ENCODE measurements at regions not wholly inside any gene's neighbourhood (a gene's known extent, or its start where the extent isn't known, plus 50 kb on each side); places are given as distances from the start of the nearest gene placed in this dataset.

- Histone ChIP-seq H2AFZ (ENCODE audit: low read depth, low read length) (no peak overlapping the region), H3K36me3 (ENCODE audit: insufficient read depth, low read length) (no peaks in the 10 kb centered on the region), H4K20me1 (ENCODE audit: insufficient read depth) (no peaks in the 10 kb centered on the region), H3K9ac (ENCODE audit: low read length) (no peak overlapping the region), H3K27ac (ENCODE audit: low read length) (no peak overlapping the region), H3K9me3 (ENCODE audit: low read length) (no peaks in the 10 kb centered on the region), H3K4me2 (ENCODE audit: low read length) (no peak overlapping the region), H3K4me3 (ENCODE audit: low read length) (no peak overlapping the region), H3K79me2 (replicated peaks; ENCODE audit: insufficient read depth, low read length) (no peaks in the 10 kb centered on the region), H3F3A (ENCODE audit: insufficient read depth, low read length, poor library complexity, severe bottlenecking) (no peaks in the 10 kb centered on the region), H3K27me3 (ENCODE audit: insufficient read depth, low read depth, low read length) (no peaks in the 10 kb centered on the region), H3K9me2 (ENCODE audit: insufficient read depth, low read length) (no peaks in the 10 kb centered on the region)
- no peak for TF ChIP-seq TAF1 (IDR thresholded peaks at IDR 0.05; ENCODE audit: low read depth)
- TF ChIP-seq EZH2 (IDR thresholded peaks at IDR 0.05; ENCODE audit: borderline replicate concordance, insufficient read depth, low read length, poor library complexity, severe bottlenecking): no peak
- no peak for TF ChIP-seq MXI1 (conservative IDR thresholded peaks at IDR 0.05; ENCODE audit: poor library complexity, severe bottlenecking)
- no peak for TF ChIP-seq RAD21 (conservative IDR thresholded peaks at IDR 0.05)
- TF ChIP-seq EP300 (conservative IDR thresholded peaks at IDR 0.05; ENCODE audit: poor library complexity, severe bottlenecking): no peak
- TF ChIP-seq CTCF (IDR thresholded peaks at IDR 0.05; ENCODE audit: poor library complexity, severe bottlenecking): no peak
- no peak for TF ChIP-seq REST (IDR thresholded peaks at IDR 0.05; ENCODE audit: borderline replicate concordance)
- no peak for TF ChIP-seq SMC3 (conservative IDR thresholded peaks at IDR 0.05; ENCODE audit: poor library complexity)
- no peak for TF ChIP-seq POLR2AphosphoS5 (IDR thresholded peaks at IDR 0.05)
Observed at GRCh38 chr1:29861922-29862321, 625.6 kb downstream of the PTPRU start.

GRCh38 chr1:29861446-29861845, 625.1 kb downstream of the PTPRU start:
- Histone ChIP-seq H4K20me1 (ENCODE audit: insufficient read depth) (no peaks in the 10 kb centered on the region), H3K79me2 (replicated peaks; ENCODE audit: insufficient read depth, low read length) (no peaks in the 10 kb centered on the region), H3K9me2 (ENCODE audit: insufficient read depth, low read length) (no peaks in the 10 kb centered on the region), H2AFZ (ENCODE audit: low read depth, low read length) (no peak overlapping the region), H3K4me3 (ENCODE audit: low read length) (no peak overlapping the region), H3F3A (ENCODE audit: insufficient read depth, low read length, poor library complexity, severe bottlenecking) (no peaks in the 10 kb centered on the region), H3K27ac (ENCODE audit: low read length) (no peak overlapping the region), H3K36me3 (ENCODE audit: insufficient read depth, low read length) (no peaks in the 10 kb centered on the region), H3K9me3 (ENCODE audit: low read length) (no peaks in the 10 kb centered on the region), H3K9ac (ENCODE audit: low read length) (no peak overlapping the region), H3K4me2 (ENCODE audit: low read length) (no peak overlapping the region), H3K27me3 (ENCODE audit: insufficient read depth, low read depth, low read length) (no peaks in the 10 kb centered on the region)
- TF ChIP-seq SMC3 (conservative IDR thresholded peaks at IDR 0.05; ENCODE audit: poor library complexity) (no peak), POLR2AphosphoS5 (IDR thresholded peaks at IDR 0.05) (no peak), CTCF (IDR thresholded peaks at IDR 0.05; ENCODE audit: poor library complexity, severe bottlenecking) (no peak), EP300 (conservative IDR thresholded peaks at IDR 0.05; ENCODE audit: poor library complexity, severe bottlenecking) (no peak), EZH2 (IDR thresholded peaks at IDR 0.05; ENCODE audit: borderline replicate concordance, insufficient read depth, low read length, poor library complexity, severe bottlenecking) (no peak), TAF1 (IDR thresholded peaks at IDR 0.05; ENCODE audit: low read depth) (no peak), REST (IDR thresholded peaks at IDR 0.05; ENCODE audit: borderline replicate concordance) (no peak), MXI1 (conservative IDR thresholded peaks at IDR 0.05; ENCODE audit: poor library complexity, severe bottlenecking) (no peak), RAD21 (conservative IDR thresholded peaks at IDR 0.05) (no peak)

All from neural cell (in vitro differentiated cells).